ENCODE measurements at regions not wholly inside any gene's neighbourhood (a gene's known extent, or its start where the extent isn't known, plus 50 kb on each side); places are given as distances from the start of the nearest gene placed in this dataset.

DNA sequence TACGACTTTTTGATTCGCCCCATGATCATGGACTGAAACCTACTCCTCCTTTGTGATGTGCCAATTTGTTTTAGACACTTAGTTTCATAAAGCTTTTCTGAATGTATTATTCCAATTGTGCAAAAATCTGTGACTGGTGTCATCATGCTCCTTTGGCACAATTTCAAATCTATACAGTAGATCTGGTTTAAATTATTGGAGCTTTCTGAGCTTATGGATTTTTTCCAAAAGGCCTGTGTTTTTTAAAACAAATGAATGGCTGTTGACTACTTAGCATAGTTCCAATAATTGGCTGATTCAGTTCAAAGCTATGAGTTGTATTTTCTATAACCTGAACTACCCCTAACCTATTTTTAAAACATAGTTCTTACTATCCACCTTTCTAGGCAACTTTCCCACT lies 282.7 kb downstream of the CNTN3 start:
- TF ChIP-seq CTCF (IDR thresholded peaks at IDR 0.05) (no peak), POLR2A (IDR thresholded peaks at IDR 0.05) (no peak), EP300 (IDR thresholded peaks at IDR 0.05) (no peak), POLR2AphosphoS5 (IDR thresholded peaks at IDR 0.05) (no peak)

All from stomach (tissue), 4 donors.